Activated CD8-positive, alpha-beta T cell treated with anti-CD3 and anti-CD28 coated beads for 36 hours (primary cell): ENCODE measurements at regions not wholly inside any gene's neighbourhood (a gene's known extent, or its start where the extent isn't known, plus 50 kb on each side); places are given as distances from the start of the nearest gene placed in this dataset.

ENCODE experiments used
- ATAC-seq: fragments of 200-7000 bp; cut with Tn5 transposase; one replicate; pipeline ENCODE4 v1.10.0; 2021; ENCODE audit warnings: mild to moderate bottlenecking, moderate library complexity
- CTCF ChIA-PET: fragments of 350-600 bp; sonication (Branson Sonifier 250); formaldehyde crosslinking; loops from one replicate; lab custom pipeline; 2021; ENCODE audit warnings: antibody characterized with exemption; lab: Charles Lee
- POLR2A ChIA-PET: fragments of 350-600 bp; sonication (Branson Sonifier 250); formaldehyde crosslinking; loops from one replicate; lab custom pipeline; 2021; ENCODE audit warnings: antibody characterized with exemption; lab: Charles Lee
- DNase-seq: peaks from one replicate; pipeline ENCODE4 v3.0.0-alpha.2; 2020
- H3K27ac Mint-ChIP-seq: one replicate; pipeline ENCODE4 v1.8.0; 2021; ENCODE audit warnings: mild to moderate bottlenecking, mixed read lengths
- H3K27me3 Mint-ChIP-seq: one replicate; pipeline ENCODE4 v1.8.0; 2021; ENCODE audit warnings: mixed read lengths
- H3K36me3 Mint-ChIP-seq: one replicate; pipeline ENCODE4 v1.8.0; 2021; ENCODE audit warnings: low read depth, mixed read lengths
- H3K4me1 Mint-ChIP-seq: one replicate; pipeline ENCODE4 v1.8.0; 2021; ENCODE audit warnings: low read depth, mixed read lengths
- H3K4me3 Mint-ChIP-seq: one replicate; pipeline ENCODE4 v1.8.0; 2021; ENCODE audit warnings: mild to moderate bottlenecking, moderate library complexity, mixed read lengths
- H3K9me3 Mint-ChIP-seq: one replicate; pipeline ENCODE4 v1.8.0; 2021; ENCODE audit warnings: mixed read lengths
- CTCF ChIP-seq: fragments of 200-600 bp; IDR thresholded peaks from one replicate; pipeline ENCODE4 v1.8.0; 2022; ENCODE audit warnings: antibody characterized with exemption, mild to moderate bottlenecking
- intact Hi-C: fragments of 100-400 bp; cut with micrococcal nuclease; formaldehyde crosslinking; loops from one replicate; pipeline ENCODE4 v1.10.0; 2022

GRCh38 chr6:148193063-148193680 is 149.5 kb upstream of the SASH1 start:
- ATAC-seq (no peak), DNase-seq (no peak)
- no peak overlapping the region for H3K27ac Mint-ChIP-seq
- H3K4me1 Mint-ChIP-seq, result no peaks in the 10 kb centered on the region
- H3K27me3 Mint-ChIP-seq, result peaks cover 36% of the 10 kb centered on the region
- intact Hi-C loops, result no loop called here
- CTCF ChIA-PET, result no interaction called here
- H3K36me3 Mint-ChIP-seq, result no peaks in the 10 kb centered on the region
- POLR2A ChIA-PET, result no interaction called here
- H3K4me3 Mint-ChIP-seq, result no peak overlapping the region
- TF ChIP-seq CTCF, result no peak
- no peaks in the 10 kb centered on the region for H3K9me3 Mint-ChIP-seq

GRCh38 chr6:148195511-148195910 is 147.1 kb upstream of the SASH1 start:
- intact Hi-C loops, result no loop called here
- no peak overlapping the region for H3K27ac Mint-ChIP-seq
- peaks cover 3% of the 10 kb centered on the region for H3K4me1 Mint-ChIP-seq
- no peak overlapping the region for H3K4me3 Mint-ChIP-seq
- H3K27me3 Mint-ChIP-seq, result peaks cover 40% of the 10 kb centered on the region
- no peaks in the 10 kb centered on the region for H3K9me3 Mint-ChIP-seq
- ChIA-PET POLR2A (no interaction called here), CTCF (interaction anchor here (0.8 kb wide), 1 partner anchor 18 kb away, joined by 3 read pairs; no protein-coding TSS in a partner anchor)
- ATAC-seq, result no peak
- no peak for DNase-seq
- no peaks in the 10 kb centered on the region for H3K36me3 Mint-ChIP-seq
- TF ChIP-seq CTCF, result no peak

- no peak overlapping the region for H3K4me3 Mint-ChIP-seq
- peaks cover 55% of the 10 kb centered on the region for H3K27me3 Mint-ChIP-seq
- intact Hi-C loops, result no loop called here
- H3K9me3 Mint-ChIP-seq, result peaks cover 6% of the 10 kb centered on the region
- no peak overlapping the region for H3K27ac Mint-ChIP-seq
- DNase-seq (no peak), ATAC-seq (no peak)
- peaks cover 17% of the 10 kb centered on the region for H3K4me1 Mint-ChIP-seq
- POLR2A ChIA-PET, result no interaction called here
- CTCF ChIA-PET, result interaction anchor here (1.2 to 4.4 kb wide), 2 partner anchors 22 to 52 kb away, joined by 3 to 21 read pairs; no protein-coding TSS in a partner anchor
- no peak for TF ChIP-seq CTCF
- peaks cover 2% of the 10 kb centered on the region for H3K36me3 Mint-ChIP-seq
These were observed 143.1 kb upstream of the SASH1 start for GRCh38 chr6:148199584-148199983.

- ChIA-PET POLR2A (no interaction called here), CTCF (interaction anchor here (0.7 to 4.4 kb wide), 2 partner anchors 20 to 23 kb away, joined by 3 to 21 read pairs; no protein-coding TSS in a partner anchor)
- H3K4me3 Mint-ChIP-seq, result no peak overlapping the region
- H3K36me3 Mint-ChIP-seq, result peaks cover 2% of the 10 kb centered on the region
- ATAC-seq (no peak), DNase-seq (peak; percentile 12)
- intact Hi-C loops, result loop anchor here (5.0 kb wide), 1 partner anchor 247 kb away; no protein-coding TSS in a partner anchor
- peaks cover 9% of the 10 kb centered on the region for H3K9me3 Mint-ChIP-seq
- H3K27me3 Mint-ChIP-seq, result peaks cover 57% of the 10 kb centered on the region
- no peak overlapping the region for H3K27ac Mint-ChIP-seq
- peaks cover 24% of the 10 kb centered on the region for H3K4me1 Mint-ChIP-seq
- TF ChIP-seq CTCF, result no peak
These were observed 142.3 kb upstream of the SASH1 start for GRCh38 chr6:148200293-148200692.

GRCh38 chr6:148200781-148201180 is 141.9 kb upstream of the SASH1 start:
- Mint-ChIP-seq H3K27me3 (peaks cover 60% of the 10 kb centered on the region), H3K36me3 (peaks cover 2% of the 10 kb centered on the region), H3K27ac (no peak overlapping the region), H3K4me3 (no peak overlapping the region), H3K4me1 (peaks cover 26% of the 10 kb centered on the region), H3K9me3 (peaks cover 12% of the 10 kb centered on the region)
- no peak for TF ChIP-seq CTCF
- ATAC-seq (no peak), DNase-seq (no peak)
- ChIA-PET POLR2A (no interaction called here), CTCF (interaction anchor here (0.7 to 4.4 kb wide), 2 partner anchors 21 to 24 kb away, joined by 3 to 21 read pairs; no protein-coding TSS in a partner anchor)
- intact Hi-C loops, result loop anchor here (5.0 kb wide), 1 partner anchor 247 kb away; no protein-coding TSS in a partner anchor
